Endothelial cell of umbilical vein (primary cell): ENCODE measurements at regions not wholly inside any gene's neighbourhood (a gene's known extent, or its start where the extent isn't known, plus 50 kb on each side); places are given as distances from the start of the nearest gene placed in this dataset.
"Not testable (repeated sequence)": the region's sequence is repeated elsewhere in the genome, so short reads cannot be mapped to it uniquely, and the experiment has no call there.

ENCODE experiments used
- BruUV-seq: library from RNA; stranded (reverse); fragments of 400-500 nt; replicated peaks from 2 replicates; lab custom pipeline; 2021; lab: Mats Ljungman, UMichigan
- CTCF ChIA-PET: fragments of 300-600, 350-600 bp; sonication (Branson Sonifier 250); formaldehyde crosslinking; loops from one replicate; lab custom pipeline; 2021; ENCODE audit warnings: antibody characterized with exemption, inconsistent platforms; lab: Charles Lee
- POLR2A ChIA-PET: fragments of 300-600, 350-600 bp; sonication (Branson Sonifier 250); formaldehyde crosslinking; loops from one replicate; lab custom pipeline; 2021; ENCODE audit warnings: antibody characterized with exemption, inconsistent platforms; lab: Charles Lee
- DNase-seq: peaks from one replicate; pipeline ENCODE4 v3.0.0-alpha.2; 2011; ENCODE audit warnings: low read depth, low spot score
- FAIRE-seq: peaks from 2 replicates; lab custom pipeline; 2011; peaks lifted over from hg19 to GRCh38; lab: Jason Lieb, UNC
- H2AFZ ChIP-seq: 2 replicates; pipeline ENCODE4 v1.6.0; 2012; ENCODE audit warnings: low read depth, low read length, control low read depth, inconsistent platforms
- H3K27ac ChIP-seq: 2 replicates; pipeline ENCODE4 v1.5.1; 2011; ENCODE audit warnings: low read depth, mild to moderate bottlenecking, control low read depth, low read length, moderate library complexity; ENCODE audit not compliant: insufficient read depth
- H3K27me3 ChIP-seq, 2 experiments: 2 replicates each; pipeline versions ENCODE4 v1.6.0 to v1.6.1; 2011; ENCODE audit warnings: low read length in 2 of 2, mixed read lengths in 1 of 2; ENCODE audit not compliant: control insufficient read depth in 2 of 2, insufficient read depth in 2 of 2
- H3K36me3 ChIP-seq, 2 experiments: 2 replicates in 1 of 2; 3 replicates in 1 of 2; pipeline ENCODE4 v1.5.1; 2011; ENCODE audit warnings: low read length in 2 of 2, mild to moderate bottlenecking in 1 of 2, moderate library complexity in 1 of 2; ENCODE audit not compliant: control insufficient read depth in 2 of 2, insufficient read depth in 2 of 2; ENCODE audit errors: extremely low read depth in 1 of 2
- H3K4me1 ChIP-seq: 3 replicates; pipeline ENCODE4 v1.5.1; 2011; ENCODE audit warnings: mild to moderate bottlenecking, low read length; ENCODE audit not compliant: control insufficient read depth, insufficient read depth; ENCODE audit errors: extremely low read depth
- H3K4me2 ChIP-seq: 2 replicates; pipeline ENCODE4 v1.6.1; 2011; ENCODE audit warnings: low read length, control low read depth, mixed read lengths; ENCODE audit not compliant: insufficient read depth
- H3K4me3 ChIP-seq, 3 experiments: fragments of 200-600 bp in 1 of 3; sonication (generic), shearing (Covaris generic) in 1 of 3; replicated peaks in 1 of 3; 2 replicates each; pipeline ENCODE4 v1.5.1; 2011 to 2016; ENCODE audit warnings: control low read depth in 3 of 3, low read length in 3 of 3, mild to moderate bottlenecking in 2 of 3, inconsistent platforms in 1 of 3, low read depth in 1 of 3, moderate library complexity in 1 of 3; ENCODE audit not compliant: insufficient read depth in 1 of 3
- H3K79me2 ChIP-seq: 2 replicates; pipeline ENCODE4 v1.6.0; 2012; ENCODE audit warnings: low read length, inconsistent platforms; ENCODE audit not compliant: control insufficient read depth, insufficient read depth
- H3K9ac ChIP-seq: replicated peaks from 2 replicates; pipeline ENCODE3; 2011; ENCODE audit warnings: low read length, control low read depth; ENCODE audit not compliant: insufficient read depth; ENCODE audit errors: extremely low read depth
- H3K9me1 ChIP-seq: replicated peaks from 3 replicates; pipeline ENCODE4 v1.6.0; 2011; ENCODE audit warnings: mild to moderate bottlenecking, low read length; ENCODE audit not compliant: control insufficient read depth, insufficient read depth; ENCODE audit errors: extremely low read depth
- H3K9me3 ChIP-seq: replicated peaks from 2 replicates; pipeline ENCODE4 v1.5.1; 2012; ENCODE audit warnings: low read length, inconsistent platforms; ENCODE audit not compliant: control insufficient read depth, insufficient read depth
- H4K20me1 ChIP-seq: replicated peaks from 2 replicates; pipeline ENCODE3; 2011; ENCODE audit warnings: mild to moderate bottlenecking, low read length; ENCODE audit not compliant: control insufficient read depth, insufficient read depth; ENCODE audit errors: extremely low read depth
- EZH2 ChIP-seq: IDR thresholded peaks from 2 replicates; pipeline ENCODE4 v1.6.1; 2012; ENCODE audit warnings: borderline replicate concordance, low read depth, mild to moderate bottlenecking, moderate library complexity, low read length, inconsistent platforms; ENCODE audit not compliant: severe bottlenecking
- FOS ChIP-seq: IDR thresholded peaks from 2 replicates; pipeline ENCODE4 v1.6.1; 2011; ENCODE audit warnings: mild to moderate bottlenecking, low read length, moderate library complexity, borderline replicate concordance; ENCODE audit not compliant: insufficient read depth
- GATA2 ChIP-seq: IDR thresholded peaks from 2 replicates; pipeline ENCODE4 v1.7.0; 2011; ENCODE audit warnings: low read depth, mild to moderate bottlenecking, moderate library complexity, mixed read lengths, low read length; ENCODE audit not compliant: insufficient read length, insufficient read depth
- MAX ChIP-seq: IDR thresholded peaks from 2 replicates; pipeline ENCODE4 v1.6.1; 2011; ENCODE audit not compliant: insufficient read depth, insufficient read length
- MYC ChIP-seq: IDR thresholded peaks from one replicate; pipeline ENCODE4 v1.6.1; 2011; ENCODE audit warnings: mild to moderate bottlenecking, low read depth, low read length
- POLR2A ChIP-seq: IDR thresholded peaks from 2 replicates; pipeline ENCODE4 v1.6.1; 2012; ENCODE audit warnings: low read depth, mild to moderate bottlenecking, control low read depth, low read length
- POLR2AphosphoS5 ChIP-seq: IDR thresholded peaks from 2 replicates; pipeline ENCODE4 v1.6.1; 2012; ENCODE audit warnings: low read depth, mild to moderate bottlenecking, control low read depth, low read length, moderate library complexity; ENCODE audit not compliant: insufficient read depth
- dilution Hi-C: fragments of 300-500 bp; cut with MboI; formaldehyde crosslinking; loops from one replicate; pipeline ENCODE4 v1.15.0; 2019; ENCODE audit warnings: low sequenced_read_pairs; ENCODE audit not compliant: extremely low pct_ligation_motif_present
- intact Hi-C: fragments of 100-400 bp; cut with micrococcal nuclease; formaldehyde crosslinking; loops from one replicate; pipeline ENCODE4 v1.10.0; 2022

- H3K79me2 ChIP-seq = no peaks in the 10 kb centered on the region
- BruUV-seq = no TSS peak
- no peak overlapping the region for H3K9ac ChIP-seq
- H4K20me1 ChIP-seq = no peaks in the 10 kb centered on the region
- no peaks in the 10 kb centered on the region for H3K27me3 ChIP-seq
- H3K27ac ChIP-seq = no peak overlapping the region
- ChIA-PET POLR2A (no interaction called here), CTCF (no interaction called here)
- FAIRE-seq (no peak), DNase-seq (no peak)
- H3K4me1 ChIP-seq = no peaks in the 10 kb centered on the region
- no peaks in the 10 kb centered on the region for H3K9me3 ChIP-seq
- no peaks in the 10 kb centered on the region for H3K36me3 ChIP-seq
- TF ChIP-seq FOS = no peak
- no peak for TF ChIP-seq POLR2AphosphoS5
- TF ChIP-seq GATA2 = no peak
- no peak for TF ChIP-seq POLR2A
- no peak for TF ChIP-seq EZH2
- TF ChIP-seq MYC = no peak
- TF ChIP-seq MAX = no peak
- H3K4me2 ChIP-seq = no peak overlapping the region
- no peak overlapping the region for H3K4me3 ChIP-seq
- intact Hi-C loops = no loop called here
- dilution Hi-C loops = no loop called here
- no peak overlapping the region for H2AFZ ChIP-seq
- H3K9me1 ChIP-seq = no peaks in the 10 kb centered on the region
Observed at GRCh38 chr12:73632661-73633060, 905.0 kb upstream of the ATXN7L3B start.

- H3K79me2 ChIP-seq, FAIRE-seq, H4K20me1 ChIP-seq, H3K36me3 ChIP-seq, H3K9ac ChIP-seq, DNase-seq, H3K4me1 ChIP-seq, intact Hi-C loops, H2AFZ ChIP-seq, H3K9me3 ChIP-seq, H3K27me3 ChIP-seq, BruUV-seq, CTCF ChIA-PET, H3K27ac ChIP-seq, H3K9me1 ChIP-seq, POLR2A ChIA-PET, H3K4me3 ChIP-seq, dilution Hi-C loops, H3K4me2 ChIP-seq: not testable (repeated sequence)
Observed at GRCh38 chr12:73639397-73639796, 898.2 kb upstream of the ATXN7L3B start.
